Smooth muscle cell (in vitro differentiated cells): ENCODE measurements at regions not wholly inside any gene's neighbourhood (a gene's known extent, or its start where the extent isn't known, plus 50 kb on each side); places are given as distances from the start of the nearest gene placed in this dataset.
A peak's percentile ranks its signal among the peaks of the same experiment; 100 is the strongest.

Experiments used
- DNase-seq: peaks from one replicate; lab custom pipeline; 2025; ENCODE audit not compliant: unreplicated experiment; lab: John Stamatoyannopoulos, UW
- H2AFZ ChIP-seq: fragments of 200-600 bp; sonication (generic); 2 replicates; pipeline ENCODE4 v1.6.0; 2016; ENCODE audit warnings: antibody characterized with exemption, low read depth, mild to moderate bottlenecking
- H3F3A ChIP-seq: fragments of 200-600 bp; sonication (generic); 2 replicates; pipeline ENCODE4 v1.6.0; 2017; ENCODE audit warnings: antibody characterized with exemption, low read depth
- H3K27ac ChIP-seq: fragments of 200-600 bp; sonication (generic); 2 replicates; pipeline ENCODE4 v1.5.1; 2016; ENCODE audit warnings: low read depth, mild to moderate bottlenecking
- H3K27me3 ChIP-seq: fragments of 200-600 bp; sonication (generic); 2 replicates; pipeline ENCODE4 v1.6.1; 2016; ENCODE audit warnings: low read depth, mild to moderate bottlenecking
- H3K36me3 ChIP-seq: fragments of 200-600 bp; sonication (generic); 2 replicates; pipeline ENCODE4 v1.5.1; 2016; ENCODE audit warnings: low read depth
- H3K4me1 ChIP-seq: fragments of 200-600 bp; sonication (generic); 2 replicates; pipeline ENCODE4 v1.5.1; 2016; ENCODE audit warnings: low read depth
- H3K4me2 ChIP-seq: fragments of 200-600 bp; sonication (generic); 2 replicates; pipeline ENCODE4 v1.6.0; 2016; ENCODE audit warnings: mild to moderate bottlenecking
- H3K4me3 ChIP-seq: fragments of 200-600 bp; sonication (generic); 2 replicates; pipeline ENCODE4 v1.5.1; 2016; ENCODE audit warnings: mild to moderate bottlenecking
- H3K79me2 ChIP-seq: fragments of 200-600 bp; sonication (generic); 2 replicates; pipeline ENCODE4 v1.6.0; 2016; ENCODE audit warnings: low read depth, mild to moderate bottlenecking
- H3K9ac ChIP-seq: fragments of 200-600 bp; sonication (generic); 2 replicates; pipeline ENCODE4 v1.6.0; 2016; ENCODE audit warnings: low read depth
- H3K9me3 ChIP-seq: fragments of 200-600 bp; sonication (generic); replicated peaks from 2 replicates; pipeline ENCODE4 v1.5.1; 2016; ENCODE audit warnings: low read depth
- H4K20me1 ChIP-seq: fragments of 200-600 bp; sonication (generic); 2 replicates; pipeline ENCODE4 v1.6.0; 2016; ENCODE audit warnings: low read depth
- WGBS: methylation state at CpG from one replicate; pipeline ENCODE4 v1.1.7; 2016; ENCODE audit warnings: low lambda C conversion rate; 5-methylcytosine and 5-hydroxymethylcytosine counted together
- TF ChIP-seq, protein P1 (sequence below): fragments of 200-600 bp; sonication (generic); IDR thresholded peaks from 2 replicates; pipeline ENCODE4 v1.5.1; 2017; ENCODE audit warnings: borderline replicate concordance, mild to moderate bottlenecking, antibody characterized with exemption; ENCODE audit not compliant: insufficient read depth, poor library complexity, severe bottlenecking

DNA sequence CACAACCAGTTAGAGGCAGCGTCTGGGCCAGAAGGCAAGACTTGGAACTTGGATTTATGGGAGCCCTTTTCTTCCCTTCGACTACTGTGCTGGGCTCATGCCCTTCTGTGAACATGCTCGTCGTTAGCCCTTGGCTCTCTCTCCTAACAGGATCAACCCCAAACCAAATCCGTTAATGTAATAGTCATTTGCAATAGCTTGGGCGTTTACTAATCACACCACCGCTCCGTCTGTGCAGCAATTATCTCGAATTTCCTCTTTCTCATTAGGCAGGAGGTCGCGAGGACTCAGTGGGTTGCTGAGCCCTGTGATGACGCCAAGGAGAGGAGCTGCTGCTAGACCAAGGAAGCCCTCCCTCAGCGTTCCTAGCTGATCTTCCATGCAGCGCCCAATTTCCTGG, 114.7 kb downstream of the ENGASE start:
- no peaks in the 10 kb centered on the region for H3K9me3 ChIP-seq
- WGBS = 87% methylated on average over 14 of the region's 14 CpGs

GRCh38 chr17:79188685-79189084, 114.1 kb downstream of the ENGASE start:
- no peak overlapping the region for H3K4me2 ChIP-seq
- no peak overlapping the region for H2AFZ ChIP-seq
- TF ChIP-seq, protein P1, sequence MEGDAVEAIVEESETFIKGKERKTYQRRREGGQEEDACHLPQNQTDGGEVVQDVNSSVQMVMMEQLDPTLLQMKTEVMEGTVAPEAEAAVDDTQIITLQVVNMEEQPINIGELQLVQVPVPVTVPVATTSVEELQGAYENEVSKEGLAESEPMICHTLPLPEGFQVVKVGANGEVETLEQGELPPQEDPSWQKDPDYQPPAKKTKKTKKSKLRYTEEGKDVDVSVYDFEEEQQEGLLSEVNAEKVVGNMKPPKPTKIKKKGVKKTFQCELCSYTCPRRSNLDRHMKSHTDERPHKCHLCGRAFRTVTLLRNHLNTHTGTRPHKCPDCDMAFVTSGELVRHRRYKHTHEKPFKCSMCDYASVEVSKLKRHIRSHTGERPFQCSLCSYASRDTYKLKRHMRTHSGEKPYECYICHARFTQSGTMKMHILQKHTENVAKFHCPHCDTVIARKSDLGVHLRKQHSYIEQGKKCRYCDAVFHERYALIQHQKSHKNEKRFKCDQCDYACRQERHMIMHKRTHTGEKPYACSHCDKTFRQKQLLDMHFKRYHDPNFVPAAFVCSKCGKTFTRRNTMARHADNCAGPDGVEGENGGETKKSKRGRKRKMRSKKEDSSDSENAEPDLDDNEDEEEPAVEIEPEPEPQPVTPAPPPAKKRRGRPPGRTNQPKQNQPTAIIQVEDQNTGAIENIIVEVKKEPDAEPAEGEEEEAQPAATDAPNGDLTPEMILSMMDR = no peak
- H3K79me2 ChIP-seq = no peaks in the 10 kb centered on the region
- H3K4me3 ChIP-seq = no peak overlapping the region
- peaks cover 11% of the 10 kb centered on the region for H3K4me1 ChIP-seq
- no peaks in the 10 kb centered on the region for H3F3A ChIP-seq
- no peaks in the 10 kb centered on the region for H3K36me3 ChIP-seq
- no peak overlapping the region for H3K9ac ChIP-seq
- no peak overlapping the region for H3K27ac ChIP-seq
- no peak for DNase-seq
- H3K9me3 ChIP-seq = no peaks in the 10 kb centered on the region
- 78% methylated on average over 7 of the region's 7 CpGs for WGBS
- no peaks in the 10 kb centered on the region for H4K20me1 ChIP-seq
- peaks cover 79% of the 10 kb centered on the region for H3K27me3 ChIP-seq

More for the DNA sequence above, 114.7 kb downstream of the ENGASE start:
- no peaks in the 10 kb centered on the region for H3K36me3 ChIP-seq
- no peak overlapping the region for H3K27ac ChIP-seq
- peaks cover 11% of the 10 kb centered on the region for H3K4me1 ChIP-seq
- H3K79me2 ChIP-seq = no peaks in the 10 kb centered on the region
- no peak overlapping the region for H3K4me3 ChIP-seq
- H4K20me1 ChIP-seq = no peaks in the 10 kb centered on the region
- TF ChIP-seq, protein P1 = no peak
- no peaks in the 10 kb centered on the region for H3F3A ChIP-seq
- no peak overlapping the region for H3K4me2 ChIP-seq
- H3K9ac ChIP-seq = no peak overlapping the region
- no peak overlapping the region for H2AFZ ChIP-seq
- DNase-seq = no peak
- peaks cover 73% of the 10 kb centered on the region for H3K27me3 ChIP-seq

DNA sequence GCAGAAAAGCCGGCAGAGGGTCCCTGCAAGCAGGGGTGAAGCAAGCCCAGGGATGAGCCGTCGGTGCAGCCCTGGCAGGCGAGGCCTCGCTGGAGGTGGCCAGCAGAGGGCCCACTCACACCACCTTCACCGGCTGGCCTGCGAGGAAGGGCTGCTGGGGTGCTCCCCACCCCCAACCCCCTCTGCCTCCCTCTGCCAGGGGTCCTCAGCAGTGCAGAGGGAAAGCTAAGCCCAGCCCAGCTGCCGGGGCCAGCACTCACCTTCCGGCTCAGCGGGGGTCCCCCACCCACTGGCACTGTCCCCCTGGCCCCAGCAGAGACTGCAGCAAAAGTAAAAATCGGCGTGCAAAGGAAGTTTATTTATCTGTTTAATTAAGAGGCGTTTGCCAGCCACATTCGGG, 113.4 kb downstream of the ENGASE start:
- no peaks in the 10 kb centered on the region for H3K36me3 ChIP-seq
- no peak for DNase-seq
- H3K27me3 ChIP-seq = peaks cover 84% of the 10 kb centered on the region
- H3K27ac ChIP-seq = no peak overlapping the region
- no peaks in the 10 kb centered on the region for H3F3A ChIP-seq
- H3K9me3 ChIP-seq = no peaks in the 10 kb centered on the region
- H3K4me2 ChIP-seq = no peak overlapping the region
- TF ChIP-seq, protein P1 = peak; percentile 50
- H4K20me1 ChIP-seq = no peaks in the 10 kb centered on the region
- peaks cover 7% of the 10 kb centered on the region for H3K4me1 ChIP-seq
- H2AFZ ChIP-seq = no peak overlapping the region
- no peaks in the 10 kb centered on the region for H3K79me2 ChIP-seq
- no peak overlapping the region for H3K9ac ChIP-seq
- no peak overlapping the region for H3K4me3 ChIP-seq
- 24% methylated on average over 14 of the region's 14 CpGs for WGBS

- no peaks in the 10 kb centered on the region for H3K4me1 ChIP-seq
- no peaks in the 10 kb centered on the region for H4K20me1 ChIP-seq
- WGBS = 93% methylated on average over 12 of the region's 12 CpGs
- no peak for DNase-seq
- H3K9me3 ChIP-seq = no peaks in the 10 kb centered on the region
- H3K27me3 ChIP-seq = peaks cover 82% of the 10 kb centered on the region
- no peak overlapping the region for H3K4me2 ChIP-seq
- H3K4me3 ChIP-seq = no peak overlapping the region
- H3F3A ChIP-seq = no peaks in the 10 kb centered on the region
- H3K27ac ChIP-seq = no peak overlapping the region
- TF ChIP-seq, protein P1 = no peak
- H3K79me2 ChIP-seq = no peaks in the 10 kb centered on the region
- H3K36me3 ChIP-seq = no peaks in the 10 kb centered on the region
- H2AFZ ChIP-seq = no peak overlapping the region
- H3K9ac ChIP-seq = no peak overlapping the region
These were observed 112.6 kb downstream of the ENGASE start for GRCh38 chr17:79187186-79187585.
